Epidermal melanocyte (primary cell): ENCODE measurements at regions not wholly inside any gene's neighbourhood (a gene's known extent, or its start where the extent isn't known, plus 50 kb on each side); places are given as distances from the start of the nearest gene placed in this dataset.

Source experiments
- DNase-seq: peaks from one replicate; pipeline ENCODE4 v3.0.0; 2011; ENCODE audit warnings: low spot score; ENCODE audit not compliant: insufficient read length

DNA sequence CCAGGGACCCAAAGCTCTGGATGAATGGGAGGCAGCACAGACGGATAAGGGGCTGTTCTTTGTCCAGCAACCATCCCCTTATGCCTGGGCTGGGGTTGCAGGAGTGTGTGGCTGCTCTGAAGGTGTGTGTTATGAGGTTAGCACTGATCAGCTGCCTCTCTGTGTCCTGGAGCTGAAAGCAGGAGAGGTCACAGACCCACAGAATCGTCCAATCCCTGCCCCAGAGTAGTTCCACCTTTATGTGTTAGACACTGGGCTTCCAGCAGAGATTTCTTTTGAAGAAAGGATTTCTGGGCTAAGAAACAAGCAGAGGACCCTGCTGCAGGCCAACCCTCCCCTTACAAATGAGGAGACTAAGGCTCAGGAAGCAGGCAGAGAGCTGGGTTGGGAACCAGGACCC lies 62.4 kb downstream of the ARL6IP4 start:
- DNase-seq = no peak

DNA sequence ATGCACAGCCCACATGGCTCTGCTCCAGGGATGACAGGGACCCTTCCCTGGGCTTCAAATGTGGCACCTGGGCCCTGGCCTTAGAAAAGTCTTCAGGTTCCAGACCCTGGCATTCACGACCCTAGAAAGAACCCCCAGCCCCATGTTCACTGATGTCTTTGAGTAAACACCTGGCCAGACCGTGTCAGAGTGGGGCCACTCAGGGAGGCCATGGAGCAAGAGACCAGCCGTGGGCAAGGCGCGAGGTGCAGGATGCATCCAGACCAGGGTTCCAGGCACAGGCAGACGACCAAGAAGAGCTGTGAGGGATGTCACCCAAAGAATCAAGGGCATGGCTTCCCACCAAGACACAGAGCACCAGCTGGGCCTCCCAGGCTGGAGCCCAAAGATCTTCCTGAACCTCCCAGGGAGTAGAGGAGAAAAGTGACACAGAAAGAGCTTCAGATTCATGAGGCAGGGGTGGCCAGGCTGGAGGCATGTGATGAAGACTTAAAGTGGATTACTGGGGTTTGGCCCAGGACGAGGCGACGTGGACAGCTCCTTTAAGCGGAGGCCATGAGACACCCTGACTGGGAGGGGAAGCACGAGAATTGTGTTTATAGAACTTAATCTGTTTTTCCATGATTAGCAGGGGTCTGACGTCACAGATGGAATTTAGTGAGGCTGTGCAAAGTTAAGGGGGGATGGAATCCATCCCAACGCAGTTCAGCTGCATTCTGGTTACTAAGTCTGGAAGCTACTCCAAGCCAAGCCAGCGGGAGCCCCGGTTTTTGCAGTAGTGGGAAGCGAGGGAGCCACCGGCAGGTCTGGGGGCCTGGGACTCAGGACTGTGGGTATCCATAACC lies 61.6 kb downstream of the ARL6IP4 start:
- no peak for DNase-seq

DNA sequence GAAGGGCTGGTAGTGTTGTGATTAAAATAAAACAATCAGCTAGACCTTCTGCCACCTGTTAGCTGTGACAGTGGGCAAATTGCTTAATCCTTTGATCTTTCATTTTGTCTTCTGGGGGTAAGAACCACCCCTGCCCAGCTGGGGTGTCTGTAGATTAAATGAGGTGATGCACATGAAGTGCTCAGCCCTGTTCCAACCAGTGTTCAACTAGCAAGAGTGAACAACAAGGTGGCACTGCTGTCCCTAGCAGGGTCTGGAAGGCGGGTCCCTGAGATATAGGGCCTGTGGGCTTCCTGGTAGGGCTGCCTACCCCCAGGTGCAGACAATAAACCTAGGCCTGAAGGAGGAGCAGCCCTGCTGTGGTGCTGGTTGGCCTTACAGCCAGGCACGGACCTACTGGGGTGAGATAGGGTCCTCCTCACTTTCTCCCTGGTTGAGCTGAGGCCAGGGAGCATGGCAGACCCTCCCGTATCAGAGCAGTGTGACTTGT lies 60.6 kb downstream of the ARL6IP4 start:
- DNase-seq = no peak

DNA sequence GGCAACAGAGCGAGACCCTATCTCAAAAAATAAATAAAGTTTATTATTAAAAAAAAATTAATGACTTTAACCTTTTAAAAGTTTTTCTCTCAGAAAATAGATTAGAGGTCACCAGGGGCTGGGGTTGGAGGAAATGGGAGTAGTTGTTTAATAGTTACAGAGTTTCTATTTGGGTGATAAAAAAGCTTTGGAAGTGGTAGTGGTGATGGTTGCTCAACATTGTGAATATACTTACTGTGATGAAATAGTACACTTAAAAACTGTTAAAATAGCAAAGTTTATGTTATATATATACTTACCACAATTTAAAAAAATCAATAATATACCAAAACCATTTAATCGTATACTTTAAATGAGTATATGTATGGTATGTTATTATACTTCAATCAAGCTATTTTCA lies 59.6 kb downstream of the ARL6IP4 start:
- no peak for DNase-seq

DNA sequence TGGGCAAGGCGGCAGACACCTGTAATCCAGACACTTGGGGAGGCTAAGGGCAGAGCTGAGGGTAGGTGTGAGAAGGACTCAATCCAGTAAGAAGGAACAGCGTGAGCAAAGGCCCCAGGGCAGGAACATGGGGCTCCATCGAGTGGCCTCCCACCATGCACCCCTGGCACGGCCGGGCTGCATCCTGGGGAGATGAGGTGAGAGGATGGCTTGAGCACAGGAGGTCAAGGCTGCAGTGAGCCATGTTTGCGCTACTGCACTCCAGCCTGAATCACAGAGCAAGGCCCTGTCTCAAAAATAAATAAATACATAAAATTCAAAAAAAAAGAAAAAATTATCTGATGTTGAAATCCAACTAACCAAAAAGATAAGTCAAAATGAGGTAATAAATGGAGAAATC lies 58.5 kb downstream of the ARL6IP4 start:
- DNase-seq = no peak

DNA sequence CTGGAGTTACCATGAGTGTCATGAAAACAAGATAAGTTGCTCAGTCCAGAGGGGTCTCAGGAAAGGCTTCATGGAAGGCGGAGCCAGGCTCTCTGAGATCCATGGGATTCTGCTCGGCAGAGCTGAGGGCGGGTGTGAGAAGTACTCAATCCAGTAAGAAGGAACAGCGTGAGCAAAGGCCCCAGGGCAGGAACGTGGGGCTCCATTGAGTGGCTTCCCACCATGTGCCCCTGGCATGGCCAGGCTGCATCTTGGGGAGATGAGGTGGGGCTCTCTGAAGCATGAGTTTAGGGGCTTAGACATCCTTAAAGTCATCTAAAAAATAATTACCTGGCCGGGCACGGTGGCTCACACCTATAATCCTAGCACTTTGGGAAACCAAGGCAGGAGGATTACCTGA lies 58.0 kb downstream of the ARL6IP4 start:
- no peak for DNase-seq

DNA sequence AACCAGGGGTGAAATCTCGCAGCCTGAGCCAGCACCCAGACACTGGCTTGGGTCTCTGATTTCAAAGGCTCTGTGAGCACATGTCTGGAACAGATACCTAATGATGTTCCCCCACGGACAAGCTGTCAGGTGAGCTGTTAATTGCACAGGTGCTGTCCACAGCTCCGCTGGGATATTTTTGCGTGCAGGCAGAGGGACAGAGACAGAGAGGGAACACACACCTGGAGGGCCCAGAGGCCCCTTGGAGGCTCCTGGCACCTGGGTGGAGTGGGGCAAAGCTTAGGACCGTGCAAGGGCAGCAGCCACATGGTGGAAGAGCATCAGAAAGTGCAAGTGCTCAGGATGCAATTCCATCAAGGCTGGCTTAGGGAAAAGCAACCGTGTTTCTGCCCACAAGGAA lies 57.3 kb downstream of the ARL6IP4 start:
- DNase-seq = no peak

DNA sequence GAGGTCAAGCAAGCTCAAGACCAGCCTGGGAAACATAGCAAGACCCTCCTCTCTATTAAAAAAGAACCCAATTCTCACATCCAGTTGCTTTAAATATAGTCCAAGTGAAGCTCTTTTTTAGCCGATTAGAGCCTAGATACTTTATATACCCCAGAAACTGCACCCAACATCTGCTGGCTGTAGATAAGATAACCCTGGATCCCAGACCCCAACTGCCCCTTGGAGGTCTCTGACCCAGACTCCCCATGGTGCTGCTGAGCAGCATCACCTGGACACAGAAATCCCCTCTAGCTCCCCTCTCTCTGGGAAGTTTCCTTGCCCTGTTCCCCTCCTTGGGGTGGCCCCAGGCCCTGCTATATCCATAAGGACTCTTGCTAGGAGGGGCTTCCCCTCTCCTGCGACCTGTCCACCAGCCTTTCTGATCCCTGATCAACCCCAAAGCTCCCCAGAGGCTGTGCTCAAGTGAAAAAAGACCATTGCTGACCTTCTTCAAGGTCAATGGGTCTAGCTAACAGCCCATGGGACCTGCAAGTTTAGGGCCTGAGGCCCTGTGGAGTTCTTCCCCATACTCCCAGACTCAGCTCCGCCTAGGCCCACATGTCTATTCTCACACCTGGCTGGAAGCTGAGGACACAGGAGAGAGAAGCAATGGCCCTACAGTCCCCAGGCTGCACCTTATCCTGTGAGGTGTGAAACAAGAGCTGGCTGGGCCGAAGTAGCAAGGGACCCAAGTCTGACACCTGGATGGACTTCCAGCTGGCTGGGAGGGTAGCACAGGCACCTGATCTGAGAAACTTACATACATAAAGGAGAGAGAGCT lies 56.2 kb downstream of the ARL6IP4 start:
- DNase-seq = no peak

DNA sequence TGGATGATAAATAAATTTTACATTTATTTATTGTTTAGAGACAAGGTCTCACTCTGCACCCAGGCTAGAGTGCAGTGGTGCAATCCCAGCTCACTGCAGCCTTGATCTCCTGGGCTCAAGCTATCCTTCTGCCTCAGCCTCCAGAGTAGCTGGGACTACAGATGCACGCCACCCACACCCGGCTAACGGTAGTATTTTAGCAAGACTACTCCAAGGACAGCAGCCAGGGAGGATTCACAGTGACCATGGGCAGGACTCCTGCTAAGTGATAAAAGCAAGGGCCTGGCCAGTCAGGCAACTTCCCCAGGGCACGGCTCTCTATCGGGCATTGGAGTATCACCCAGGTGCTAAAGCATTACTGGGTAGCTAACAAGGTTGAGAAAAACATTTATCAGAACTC lies 55.4 kb downstream of the ARL6IP4 start:
- no peak for DNase-seq

DNA sequence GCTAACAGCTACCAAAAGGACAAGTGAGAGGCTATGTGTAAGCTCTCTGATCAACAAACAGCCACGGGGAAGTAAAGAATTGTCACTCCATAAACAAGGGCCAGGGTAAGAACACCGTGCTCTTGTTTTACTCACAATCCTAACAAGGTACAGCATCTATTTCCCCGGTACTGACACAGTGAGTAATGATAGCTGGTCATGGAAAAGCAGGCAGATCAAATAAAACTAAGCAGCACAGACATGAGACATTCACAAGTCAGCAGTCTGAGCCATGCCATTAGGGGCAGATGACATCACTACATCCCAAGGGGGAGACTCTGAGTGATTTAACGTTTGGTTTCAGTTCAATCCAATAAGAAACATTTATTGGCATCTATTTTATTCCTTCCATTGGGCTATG lies 54.4 kb downstream of the ARL6IP4 start:
- DNase-seq = no peak

DNA sequence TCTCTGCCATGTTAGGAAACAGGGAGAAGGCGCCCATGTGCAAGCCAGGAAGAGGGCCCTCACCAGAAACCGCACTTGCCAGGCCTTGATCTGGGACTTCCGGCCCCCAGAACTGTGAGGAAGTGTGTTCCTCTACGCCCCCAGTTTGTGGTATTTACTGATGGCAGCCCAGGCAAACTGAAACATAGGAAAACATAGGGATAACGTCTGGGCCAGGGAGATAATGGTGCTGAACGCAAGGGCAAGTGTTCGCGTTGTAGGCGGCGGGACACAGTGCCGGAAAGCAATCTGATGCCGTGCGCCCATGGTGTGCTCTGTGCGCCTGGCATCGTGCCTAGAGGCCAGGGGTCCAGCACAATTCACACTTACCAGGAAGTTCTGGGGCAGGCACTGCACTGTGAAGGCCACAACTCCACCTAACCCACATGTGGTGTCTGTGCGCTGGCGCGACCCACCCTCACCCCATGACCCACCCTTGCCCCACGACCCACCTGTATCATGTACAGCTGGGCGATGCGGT lies 53.6 kb downstream of the ARL6IP4 start:
- no peak for DNase-seq

DNA sequence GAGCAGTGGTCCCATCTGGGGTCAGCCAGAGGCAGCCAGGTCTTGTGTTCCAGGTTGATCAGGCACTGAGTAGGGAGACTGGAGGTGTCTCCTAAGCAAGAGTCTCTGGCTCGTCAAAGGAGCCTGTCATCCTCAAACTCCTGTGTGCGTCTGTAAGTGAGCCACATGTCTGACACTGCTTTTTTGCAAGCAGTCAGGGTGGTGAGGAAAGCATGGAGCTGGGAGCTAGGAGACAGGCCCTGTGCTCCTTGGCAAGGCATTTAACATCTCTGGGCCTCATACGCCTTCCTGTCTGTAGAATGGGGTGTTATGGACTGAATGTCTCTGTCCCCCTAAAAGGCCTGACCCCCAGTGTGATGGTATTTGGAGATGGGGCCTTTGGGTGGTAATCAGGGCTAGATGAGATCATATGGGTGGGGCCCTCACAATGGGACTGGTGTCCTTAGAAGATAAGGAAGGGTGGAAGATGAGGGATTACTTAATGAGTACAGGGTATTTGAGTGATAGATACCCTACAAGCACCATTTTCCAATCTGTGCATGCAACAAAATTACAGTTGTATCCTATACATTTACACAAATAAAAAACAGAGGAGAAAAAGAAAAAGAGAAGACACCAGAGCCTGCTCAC lies 53.0 kb downstream of the ARL6IP4 start:
- DNase-seq = no peak

DNA sequence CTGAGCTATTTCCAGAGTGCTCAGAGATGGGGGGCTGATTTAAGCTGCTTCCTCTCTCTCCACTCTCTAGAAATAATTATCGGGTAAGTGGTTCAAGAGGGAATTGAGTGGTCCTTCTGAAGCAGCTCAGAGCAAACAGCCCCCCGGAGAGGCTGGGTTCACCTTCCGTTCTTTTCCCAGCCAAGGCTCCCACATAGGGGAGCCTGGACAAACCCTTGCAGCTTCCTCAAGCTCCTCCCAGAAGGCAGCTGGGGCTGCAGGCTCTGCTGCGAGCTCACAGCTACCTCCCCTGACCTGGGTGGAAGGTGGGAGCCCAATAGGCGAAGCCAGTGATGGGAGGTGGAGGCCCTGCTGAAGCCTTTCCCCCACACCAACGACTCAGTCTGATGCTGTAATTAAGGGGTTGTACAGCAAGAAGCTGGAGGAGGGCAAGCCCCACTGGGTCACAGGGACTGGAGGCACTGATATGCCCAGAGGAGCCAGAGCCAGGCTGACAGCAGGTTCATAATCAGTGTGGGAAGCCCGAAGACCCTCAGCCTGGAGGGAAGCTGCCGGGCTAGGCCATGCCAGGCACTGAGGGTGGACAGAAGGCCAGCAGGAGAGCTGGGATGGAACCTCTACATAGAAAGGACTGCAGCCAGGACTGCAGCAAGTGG lies 52.4 kb downstream of the ARL6IP4 start:
- DNase-seq = no peak
